NCI-H2107 (cell line): ENCODE measurements at regions not wholly inside any gene's neighbourhood (a gene's known extent, or its start where the extent isn't known, plus 50 kb on each side); places are given as distances from the start of the nearest gene placed in this dataset.

ENCODE experiments used
- DNase-seq: peaks from one replicate; lab custom pipeline; 2025; lab: John Stamatoyannopoulos, UW

GRCh38 chr2:239762106-239762505 is 263.0 kb downstream of the NDUFA10 start:
- no peak for DNase-seq

DNA sequence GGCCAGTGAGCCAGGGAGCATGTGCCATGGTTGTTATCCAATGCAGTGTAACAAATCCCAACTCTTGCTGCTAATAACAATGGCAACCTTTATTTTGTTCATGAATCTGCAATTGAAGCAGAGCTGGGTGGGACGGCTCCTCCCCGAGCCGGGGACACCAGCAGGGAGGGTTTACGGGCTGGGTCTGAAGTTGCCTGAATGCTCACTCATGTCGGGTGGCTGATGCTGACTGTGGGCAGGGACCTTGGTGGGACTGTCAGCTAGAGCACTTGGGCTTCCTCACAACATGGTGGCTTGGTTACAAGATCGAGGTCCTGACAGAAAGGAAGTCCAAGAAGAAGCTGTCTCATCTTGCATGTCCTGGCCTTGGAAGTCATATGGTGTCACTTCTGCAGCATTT is 264.5 kb downstream of the NDUFA10 start:
- no peak for DNase-seq

- no peak for DNase-seq
Measured at GRCh38 chr2:239758279-239758877, 266.8 kb downstream of the NDUFA10 start.

DNA sequence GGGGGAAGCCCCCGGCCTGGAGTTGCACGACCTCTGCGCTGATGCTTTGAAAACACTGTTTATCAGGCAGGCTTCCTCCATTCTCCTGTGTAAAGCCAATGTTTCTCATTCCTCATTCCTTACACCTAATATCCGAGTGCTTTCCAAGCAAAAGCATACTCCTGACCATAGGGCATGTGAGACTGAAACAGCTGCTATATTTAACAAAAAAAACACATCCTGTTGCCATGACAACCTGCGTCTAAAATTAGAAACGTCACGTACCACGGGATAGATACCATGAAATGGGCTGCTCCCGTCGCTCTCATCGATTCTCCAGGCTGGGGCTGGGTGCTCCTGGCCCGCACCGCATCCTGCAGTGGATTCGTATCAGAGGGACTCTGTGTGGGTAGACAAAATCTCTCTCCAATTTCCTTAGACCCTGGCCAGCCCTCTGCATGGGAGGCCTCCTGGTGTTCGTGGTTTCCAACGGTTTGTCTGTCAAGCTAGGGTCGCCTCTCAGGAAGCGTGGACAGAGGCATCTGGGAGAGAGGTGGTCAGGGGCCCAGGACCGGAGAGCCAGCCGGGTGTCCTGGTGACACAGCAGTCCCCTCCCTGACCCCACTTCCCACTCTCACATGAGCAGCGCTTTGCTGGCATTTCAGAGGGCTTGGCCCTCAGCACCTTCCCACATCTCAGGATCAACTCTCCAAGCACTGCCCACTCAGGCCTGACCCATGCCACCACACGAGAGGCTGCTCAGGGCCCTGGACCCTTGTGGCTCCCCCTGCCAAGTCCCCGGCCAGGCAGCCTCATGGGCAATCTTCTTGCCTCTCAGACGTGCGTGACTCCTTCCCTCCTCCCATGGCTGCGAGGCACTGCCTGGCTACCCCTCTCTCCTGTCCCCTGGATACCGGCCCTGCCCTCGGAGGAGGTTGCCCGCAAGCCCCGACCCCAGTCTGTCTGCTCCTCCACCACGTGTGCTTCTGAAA is 268.1 kb downstream of the NDUFA10 start:
- no peak for DNase-seq

- no peak for DNase-seq
Measured at GRCh38 chr2:239756031-239756789, 268.9 kb downstream of the NDUFA10 start.

GRCh38 chr2:239753401-239753837 is 271.7 kb downstream of the NDUFA10 start:
- no peak for DNase-seq

- no peak for DNase-seq
Measured at GRCh38 chr2:239752951-239753350, 272.2 kb downstream of the NDUFA10 start.

- no peak for DNase-seq
Measured at GRCh38 chr2:239751679-239752355, 273.3 kb downstream of the NDUFA10 start.

GRCh38 chr2:239750929-239751678 is 274.0 kb downstream of the NDUFA10 start:
- no peak for DNase-seq

DNA sequence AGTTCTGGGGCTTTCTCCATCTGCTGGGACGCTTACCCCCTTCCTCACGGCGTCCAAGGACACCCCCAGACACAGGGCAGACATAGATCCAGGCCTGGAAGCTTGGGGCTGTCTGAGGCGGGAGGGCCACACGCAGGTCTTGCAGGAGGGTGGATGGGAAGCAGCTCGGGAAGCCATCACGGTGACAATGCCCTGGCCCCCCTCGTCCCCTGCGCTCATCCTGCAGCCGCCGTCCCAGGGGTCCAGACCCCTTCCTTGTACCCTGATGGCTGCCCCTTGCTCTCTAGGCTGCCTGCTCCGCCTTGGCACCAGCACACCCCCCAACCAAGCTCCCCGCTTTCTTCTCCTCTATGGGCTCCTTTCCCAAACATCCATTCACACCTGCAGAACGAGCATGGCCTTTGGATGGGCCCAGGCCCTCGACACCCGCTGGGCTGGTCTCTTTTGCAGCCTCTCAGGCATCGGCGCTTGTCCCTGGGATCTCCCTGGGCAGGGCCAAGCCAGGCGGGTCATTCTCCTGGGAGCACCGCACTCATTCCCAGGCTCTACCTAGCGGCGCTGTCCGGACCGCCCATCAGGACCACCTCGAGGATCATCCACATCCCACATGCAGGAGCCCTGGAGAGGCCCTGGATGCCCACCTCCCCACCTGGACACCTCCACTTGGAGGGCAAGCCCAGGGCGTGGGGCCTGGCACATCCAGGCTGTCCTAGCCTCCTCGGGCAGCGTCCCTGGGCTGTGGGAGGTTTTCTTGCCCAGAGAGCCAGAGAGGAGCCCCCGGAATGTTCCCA is 274.9 kb downstream of the NDUFA10 start:
- DNase-seq: no peak

GRCh38 chr2:239749272-239749873 is 275.8 kb downstream of the NDUFA10 start:
- DNase-seq: no peak

DNA sequence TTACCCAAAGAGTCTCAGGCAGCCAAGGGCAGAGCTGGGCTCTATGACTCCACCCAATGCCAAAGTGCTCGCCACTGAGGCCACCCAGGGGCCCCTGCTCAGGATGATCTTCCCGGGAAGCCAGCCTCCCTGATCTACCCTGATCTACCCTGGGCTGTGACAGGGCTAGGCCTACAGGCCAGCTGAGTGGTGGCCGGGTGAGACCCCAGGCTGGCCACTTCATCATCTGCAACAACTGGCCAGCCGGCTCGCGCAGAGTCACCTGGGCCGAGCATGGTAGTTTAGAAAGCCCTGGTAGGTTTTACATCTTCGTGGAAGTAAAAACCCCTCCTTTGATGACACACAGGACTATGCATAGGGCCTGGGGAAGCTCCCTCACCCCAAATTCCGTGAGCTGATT is 276.3 kb downstream of the NDUFA10 start:
- no peak for DNase-seq

- DNase-seq: no peak
Measured at GRCh38 chr2:239747771-239748170, 277.4 kb downstream of the NDUFA10 start.

DNA sequence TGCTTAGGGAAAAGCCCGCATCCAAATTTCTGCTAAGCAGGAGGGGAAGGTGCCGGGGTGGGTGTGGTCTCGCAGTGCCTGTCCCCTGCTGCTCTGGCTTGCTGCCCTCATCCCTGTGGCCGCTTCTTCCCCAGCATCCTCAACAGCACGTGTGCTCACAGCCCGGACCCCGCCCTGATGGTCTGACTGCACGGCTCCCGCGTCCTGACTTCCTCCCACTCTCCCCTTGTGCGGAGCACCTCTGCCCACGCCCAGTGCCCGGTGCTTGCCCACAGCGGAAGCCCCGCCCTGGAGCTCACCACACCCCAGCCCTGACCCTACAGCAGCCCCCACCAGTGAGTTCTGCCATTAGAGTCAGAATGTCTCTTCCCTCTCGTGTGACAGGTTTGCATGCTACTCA is 277.9 kb downstream of the NDUFA10 start:
- DNase-seq: no peak

GRCh38 chr2:239746559-239747246 is 278.4 kb downstream of the NDUFA10 start:
- DNase-seq: no peak

DNA sequence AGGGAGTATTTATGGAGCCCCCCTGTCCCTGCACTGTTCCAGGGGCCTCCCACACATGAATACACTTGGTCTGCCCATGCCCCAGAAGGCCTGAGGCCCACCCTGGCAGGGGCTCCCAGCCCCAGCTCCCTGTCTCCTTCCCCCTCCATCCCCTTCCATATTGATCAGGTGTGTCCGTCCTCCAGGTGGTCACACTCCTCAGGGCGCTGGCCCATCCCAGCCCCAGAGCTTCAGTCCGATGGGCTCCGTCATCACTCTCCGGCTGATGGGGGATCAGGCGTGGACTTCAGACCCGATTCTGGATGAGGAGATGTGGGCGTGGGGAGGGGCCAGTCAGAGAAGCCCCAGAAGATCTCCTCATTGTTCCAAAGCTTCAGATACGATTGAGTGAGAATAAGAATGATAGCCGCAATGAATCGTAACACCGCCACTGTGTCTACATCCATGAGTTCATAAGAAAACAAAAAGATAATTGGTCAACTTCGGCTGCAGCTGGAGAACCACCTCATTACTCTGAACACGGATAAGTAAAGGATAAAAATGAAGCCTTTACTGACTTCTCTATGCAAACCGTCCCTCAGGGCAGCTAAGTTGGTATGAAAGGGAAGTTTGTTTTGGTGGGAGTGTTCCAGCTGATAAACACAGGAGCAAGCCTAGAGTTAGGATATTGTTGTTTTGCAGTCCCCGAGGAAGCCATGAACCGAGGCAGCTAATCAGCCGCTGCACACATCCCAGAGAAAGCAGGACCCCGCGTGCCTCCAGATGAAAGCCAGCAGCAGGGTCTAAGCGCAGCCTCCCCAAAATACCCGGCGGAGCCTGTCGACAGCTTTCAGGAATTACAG is 279.5 kb downstream of the NDUFA10 start:
- no peak for DNase-seq

DNA sequence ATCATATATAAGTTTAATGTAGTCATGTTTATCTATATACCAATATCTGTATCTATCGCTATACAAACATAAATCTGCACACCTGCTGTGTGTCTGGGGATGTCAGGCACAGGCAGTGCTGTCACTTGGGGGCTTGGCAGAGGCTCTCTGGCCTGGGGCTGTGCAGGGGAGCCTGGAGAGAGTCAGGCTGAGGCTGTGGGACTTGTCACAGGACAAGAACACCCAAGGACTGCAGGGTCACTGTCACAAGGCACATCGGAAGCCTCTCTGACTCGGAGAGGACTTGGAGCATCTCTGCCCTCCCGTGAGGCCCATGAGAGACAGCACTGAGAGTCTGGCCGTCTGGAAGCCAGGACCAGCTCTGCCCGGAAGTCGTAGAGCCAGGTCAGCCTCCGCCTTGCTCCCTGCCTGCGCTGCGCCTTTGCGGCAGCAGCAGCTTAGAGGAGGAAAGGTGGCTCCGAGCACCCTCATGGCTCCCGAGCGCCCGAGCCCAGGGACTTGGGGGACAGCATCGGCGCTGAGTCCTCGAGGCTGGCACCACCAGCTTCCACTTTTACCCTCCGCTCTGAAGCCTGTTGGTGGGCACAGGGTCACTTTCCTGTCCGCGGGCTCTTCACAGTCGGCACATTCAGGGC is 280.3 kb downstream of the NDUFA10 start:
- no peak for DNase-seq

- no peak for DNase-seq
Measured at GRCh38 chr2:239743206-239743605, 281.9 kb downstream of the NDUFA10 start.
